Motor neuron (in vitro differentiated cells): ENCODE measurements at regions not wholly inside any gene's neighbourhood (a gene's known extent, or its start where the extent isn't known, plus 50 kb on each side); places are given as distances from the start of the nearest gene placed in this dataset.

Experiments used
- ATAC-seq, 8 experiments: fragments of 200-7000 bp; cut with Tn5 transposase; replicated peaks in 6 of 8; 2 replicates each; pipeline ENCODE4 v1.8.0; 2021; ENCODE audit warnings: mild to moderate bottlenecking in 8 of 8, moderate library complexity in 8 of 8
- H3K27ac ChIP-seq, 2 donors: fragments of 250-450 bp; sonication (Bioruptor Pico); 2 replicates each; pipeline ENCODE4 v1.9.0; 2021; ENCODE audit warnings: antibody characterized with exemption in 2 of 2, mild to moderate bottlenecking in 2 of 2, moderate library complexity in 1 of 2
- H3K4me1 ChIP-seq, 2 donors: fragments of 250-450 bp; sonication (Bioruptor Pico); replicated peaks in 1 of 2; 2 replicates each; pipeline ENCODE4 v1.6.1; 2021; ENCODE audit warnings: antibody characterized with exemption in 2 of 2, mild to moderate bottlenecking in 2 of 2, moderate library complexity in 1 of 2
- H3K4me3 ChIP-seq, 5 donors: fragments of 250-450 bp; sonication (Bioruptor Pico); 2 replicates each; pipeline ENCODE4 v1.9.0; 2021; ENCODE audit warnings: antibody characterized with exemption in 5 of 5, mild to moderate bottlenecking in 5 of 5, moderate library complexity in 4 of 5
- WGBS, 10 experiments: fragments of 450-650 bp; shearing (Covaris generic); methylation state at CpG; one replicate each; pipeline ENCODE4 v1.0.0; 2022; 5-methylcytosine and 5-hydroxymethylcytosine counted together
- in situ Hi-C, 9 experiments: fragments of 400-800 bp; cut with MboI; loops; one replicate each; pipeline ENCODE4 v1.15.0; 2021; ENCODE audit warnings: low sequenced_read_pairs in 9 of 9, low pct_unique_long_range_greater_than_20kb in 2 of 9; ENCODE audit not compliant: unreplicated experiment in 9 of 9

DNA sequence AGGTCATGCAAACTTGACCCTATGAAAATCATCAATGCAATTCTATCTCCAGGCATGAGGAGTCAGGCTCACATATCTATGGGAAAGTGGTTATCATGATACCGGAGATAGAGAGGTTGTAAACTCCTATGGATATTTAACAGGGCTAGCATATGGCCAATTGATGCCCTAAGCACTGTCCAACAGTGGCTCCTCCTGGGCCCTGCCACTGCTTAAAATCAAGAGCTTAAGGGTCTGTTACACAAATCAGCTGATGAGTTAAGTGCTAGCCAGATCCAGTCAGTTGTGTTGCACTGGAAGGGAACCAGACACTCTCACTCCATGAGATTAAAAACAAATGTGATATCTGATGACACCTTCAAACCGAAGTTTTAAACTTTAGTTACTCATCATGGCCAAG, 337.6 kb downstream of the STIM2 start:
- 0 to 100% (median 0%) methylated on average over 1 to 2 of the region's 2 CpGs; no CpG with 5 or more reads in 1 of the 10 experiments for WGBS, 10 experiments
- Histone ChIP-seq H3K27ac (no peak overlapping the region), H3K4me3 (no peak overlapping the region), H3K4me1 (no peaks in the 10 kb centered on the region)
- in situ Hi-C loops: no loop called here
- no peak for ATAC-seq

DNA sequence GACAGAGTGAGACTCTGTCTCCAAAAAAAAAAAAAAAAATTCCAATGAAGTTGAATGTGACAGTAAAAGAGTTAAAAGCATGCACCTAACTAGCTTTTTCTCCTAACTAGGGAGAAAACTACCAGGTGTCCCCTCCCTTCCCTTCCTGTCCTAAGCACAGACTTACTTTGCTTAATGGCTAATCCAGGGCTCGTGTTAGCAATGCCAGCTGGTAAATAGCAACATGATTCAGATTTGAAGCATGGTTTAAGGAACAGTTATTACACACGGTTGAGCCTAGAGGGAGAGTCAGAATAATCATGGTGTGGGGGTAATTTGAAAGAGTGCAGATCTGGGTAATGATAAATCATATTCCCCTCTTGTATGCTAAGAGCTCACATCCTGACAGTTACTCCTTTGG, 338.3 kb downstream of the STIM2 start:
- Histone ChIP-seq H3K4me3 (no peak overlapping the region), H3K4me1 (no peaks in the 10 kb centered on the region), H3K27ac (no peak overlapping the region)
- no peak for ATAC-seq
- in situ Hi-C loops: no loop called here
- 0 to 95% (median 58%) methylated on average over 1 to 2 of the region's 2 CpGs; no CpG with 5 or more reads in 2 of the 10 experiments for WGBS, 10 experiments

DNA sequence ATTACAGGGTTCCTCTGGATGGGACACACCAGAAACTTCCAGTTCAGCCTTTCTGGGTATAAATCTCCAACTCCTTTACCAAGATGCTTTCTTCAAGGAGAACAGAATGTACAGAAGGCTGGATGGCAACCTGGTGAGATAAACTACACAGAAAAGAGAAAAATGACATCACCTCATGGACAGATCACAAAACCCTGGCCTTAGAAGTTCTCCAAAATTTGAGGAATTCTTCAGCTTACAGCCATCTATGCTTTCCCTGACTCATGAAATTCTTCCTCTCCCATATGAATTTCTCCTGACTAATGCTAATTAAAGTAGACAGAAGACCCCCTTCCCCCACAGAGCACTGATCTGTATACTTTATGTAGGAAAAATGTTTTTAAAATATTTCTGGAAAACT, 345.4 kb downstream of the STIM2 start:
- H3K27ac ChIP-seq: no peak overlapping the region
- in situ Hi-C loops: no loop called here
- ATAC-seq: no peak
- H3K4me3 ChIP-seq: no peak overlapping the region
- H3K4me1 ChIP-seq: peaks cover 0 to 5% of the 10 kb centered on the region in 2 donors

DNA sequence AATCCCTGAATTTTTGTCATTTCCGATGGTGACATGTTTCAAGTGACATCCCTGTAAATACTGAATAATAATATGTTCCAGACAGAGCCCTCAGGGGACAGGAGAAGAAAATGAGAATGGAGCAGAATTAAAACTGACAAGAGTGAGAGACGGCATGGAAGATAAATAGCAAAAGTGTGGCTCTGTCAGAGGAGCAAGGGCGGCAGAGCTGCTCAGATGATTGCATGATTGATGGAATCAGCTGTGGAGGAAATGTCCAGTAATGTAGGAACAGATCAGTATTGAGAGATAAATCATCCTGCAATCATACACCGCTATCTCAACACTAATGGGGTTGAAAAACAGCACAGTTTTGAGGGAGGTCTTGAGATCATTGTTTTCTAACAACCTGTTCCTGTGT, 350.3 kb downstream of the STIM2 start:
- ATAC-seq: peak in 5 of 8 experiments; percentile 31 to 97 (median 45)
- Histone ChIP-seq H3K27ac (no peak overlapping the region), H3K4me1 (peaks cover 0 to 5% of the 10 kb centered on the region in 2 donors), H3K4me3 (no peak overlapping the region)
- 33 to 100% (median 60%) methylated on average over 1 to 4 of the region's 4 CpGs for WGBS, 10 experiments
- in situ Hi-C loops: no loop called here

DNA sequence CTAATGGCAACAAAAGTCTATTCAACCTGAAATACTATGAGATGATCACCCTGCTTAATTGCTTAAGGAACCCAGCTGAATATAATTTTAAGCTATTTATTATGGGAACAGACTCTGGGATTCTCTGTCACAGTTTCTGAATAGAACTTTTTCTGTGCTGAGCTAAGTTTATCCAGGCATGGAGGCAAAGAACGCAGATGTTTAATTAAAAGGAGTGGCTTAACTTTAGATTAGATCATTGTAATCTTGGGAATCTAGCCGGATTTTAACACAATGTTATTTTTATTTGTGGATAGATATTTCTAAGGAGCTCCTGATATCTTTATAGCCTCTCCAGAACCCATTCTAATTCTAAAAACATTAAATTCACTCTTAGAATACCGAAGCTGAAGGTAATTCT, 353.4 kb downstream of the STIM2 start:
- WGBS, 10 experiments: 7 to 100% (median 84%) methylated on average over 1 to 3 of the region's 3 CpGs
- no peak for ATAC-seq
- Histone ChIP-seq H3K4me1 (no peaks in the 10 kb centered on the region), H3K4me3 (no peak overlapping the region), H3K27ac (no peak overlapping the region)
- in situ Hi-C loops: no loop called here

DNA sequence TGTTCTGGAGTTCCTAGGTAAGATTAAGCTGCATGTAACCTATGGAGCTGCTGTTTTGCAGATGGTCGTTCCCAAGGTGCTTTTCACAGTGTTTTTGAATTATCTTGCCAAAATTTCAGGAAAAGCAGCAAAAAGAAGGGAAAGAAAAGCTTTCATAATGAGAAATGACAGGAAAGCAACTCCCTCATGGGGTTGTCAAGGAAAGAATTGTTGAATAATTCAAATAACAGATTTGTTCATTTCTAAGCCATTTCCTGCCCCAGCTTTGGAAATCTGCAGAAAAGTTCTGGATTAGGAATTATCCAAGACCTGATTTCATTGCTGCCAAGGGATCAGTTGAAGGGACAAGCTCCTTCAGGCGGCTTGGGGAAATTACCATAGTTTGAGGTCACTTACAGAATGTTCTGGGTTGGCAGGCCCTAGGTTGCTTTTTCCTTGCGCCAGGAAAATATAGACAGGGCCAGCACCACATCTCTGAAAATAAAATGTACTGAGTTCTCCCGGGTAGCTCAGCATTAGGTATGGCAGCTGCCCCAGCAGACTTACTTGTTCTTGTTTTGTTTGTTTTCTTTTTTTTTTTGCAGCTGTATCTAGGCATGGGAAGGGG, 354.7 kb downstream of the STIM2 start:
- 0 to 100% (median 87%) methylated on average over 1 to 4 of the region's 4 CpGs; no CpG with 5 or more reads in 2 of the 10 experiments for WGBS, 10 experiments
- H3K4me3 ChIP-seq: no peak overlapping the region
- no peak for ATAC-seq
- no peaks in the 10 kb centered on the region for H3K4me1 ChIP-seq
- H3K27ac ChIP-seq: no peak overlapping the region
- in situ Hi-C loops: no loop called here

DNA sequence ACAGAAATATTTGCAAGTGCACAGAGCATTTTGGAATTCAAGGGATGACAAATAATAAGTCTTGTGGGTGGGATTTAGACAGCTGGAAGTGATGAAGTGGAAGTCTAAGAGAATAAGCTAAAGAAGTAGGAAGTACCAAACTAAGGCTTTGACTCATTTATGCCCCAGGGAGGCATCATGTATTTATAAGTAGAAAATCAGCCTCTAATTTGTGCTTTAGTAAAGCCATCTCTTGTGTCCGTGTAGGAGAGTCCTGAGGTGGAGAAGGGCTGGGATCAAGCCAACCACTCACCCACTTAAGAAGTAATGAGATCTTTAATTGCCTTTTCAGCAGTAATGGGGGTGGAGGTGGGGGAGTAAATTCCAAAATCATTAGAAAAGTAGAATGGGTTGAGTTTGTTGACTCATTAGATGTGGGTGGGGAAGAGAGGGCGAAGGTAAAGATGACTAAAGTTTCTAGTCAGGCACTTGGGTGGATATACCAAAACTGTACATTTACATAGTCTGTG, 356.7 kb downstream of the STIM2 start:
- no peak overlapping the region for H3K4me3 ChIP-seq
- no peaks in the 10 kb centered on the region for H3K4me1 ChIP-seq
- in situ Hi-C loops: no loop called here
- WGBS, 10 experiments: 0 to 100% (median 75%) methylated on average over 1 to 2 of the region's 2 CpGs; no CpG with 5 or more reads in 3 of the 10 experiments
- ATAC-seq: peak in 2 of 8 experiments; percentile 63 to 94
- H3K27ac ChIP-seq: no peak overlapping the region

DNA sequence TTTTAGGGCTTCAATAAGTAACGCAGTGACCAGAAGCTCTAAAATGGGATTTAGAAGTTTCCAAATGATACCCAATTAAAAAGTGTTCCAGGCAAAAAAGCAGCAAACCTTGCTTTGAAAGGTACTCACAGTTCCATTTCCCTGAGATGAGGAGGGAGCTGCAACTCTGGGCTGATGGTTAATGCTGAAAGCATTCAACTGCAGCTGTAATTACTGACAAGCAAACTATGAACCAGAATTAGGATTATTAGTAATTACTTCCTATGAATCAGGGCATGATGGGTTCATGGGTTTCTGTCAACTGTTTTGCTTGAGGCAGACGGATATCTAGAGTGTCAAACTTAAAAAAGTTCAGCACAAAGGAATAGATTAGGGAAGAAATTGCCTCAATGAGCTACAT, 357.4 kb downstream of the STIM2 start:
- H3K4me3 ChIP-seq: no peak overlapping the region
- WGBS, 10 experiments: 0 to 96% (median 56%) methylated on average over 1 to 2 of the region's 2 CpGs; no CpG with 5 or more reads in 2 of the 10 experiments
- no peaks in the 10 kb centered on the region for H3K4me1 ChIP-seq
- peak in 1 of 8 experiments; percentile 12 for ATAC-seq
- in situ Hi-C loops: no loop called here
- H3K27ac ChIP-seq: no peak overlapping the region

DNA sequence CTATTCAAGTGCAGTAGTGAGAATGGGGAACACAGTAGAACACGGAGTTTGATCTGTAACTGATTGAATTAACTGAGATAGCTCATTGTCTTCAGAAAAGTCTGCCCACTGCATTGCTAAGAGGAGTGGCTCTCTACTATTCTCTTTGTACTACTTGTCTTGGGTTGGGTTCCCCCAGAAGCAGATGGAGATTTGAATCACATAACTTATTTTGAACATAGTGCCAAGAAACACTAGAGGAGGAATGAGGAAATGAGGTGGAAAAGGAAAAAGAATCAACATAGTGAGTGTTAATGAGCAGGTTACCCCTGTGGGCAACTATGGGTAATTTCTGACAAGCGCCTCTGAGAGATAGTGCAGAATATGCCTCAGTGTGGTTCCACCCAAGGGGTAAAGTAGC, 362.7 kb downstream of the STIM2 start:
- no peaks in the 10 kb centered on the region for H3K4me1 ChIP-seq
- no peak overlapping the region for H3K27ac ChIP-seq
- in situ Hi-C loops: no loop called here
- peak in 2 of 8 experiments; percentile 65 to 92 for ATAC-seq
- H3K4me3 ChIP-seq: no peak overlapping the region
- WGBS, 10 experiments: 0 to 100% (median 64%) methylated on average over 1 to 2 of the region's 2 CpGs; no CpG with 5 or more reads in 2 of the 10 experiments

DNA sequence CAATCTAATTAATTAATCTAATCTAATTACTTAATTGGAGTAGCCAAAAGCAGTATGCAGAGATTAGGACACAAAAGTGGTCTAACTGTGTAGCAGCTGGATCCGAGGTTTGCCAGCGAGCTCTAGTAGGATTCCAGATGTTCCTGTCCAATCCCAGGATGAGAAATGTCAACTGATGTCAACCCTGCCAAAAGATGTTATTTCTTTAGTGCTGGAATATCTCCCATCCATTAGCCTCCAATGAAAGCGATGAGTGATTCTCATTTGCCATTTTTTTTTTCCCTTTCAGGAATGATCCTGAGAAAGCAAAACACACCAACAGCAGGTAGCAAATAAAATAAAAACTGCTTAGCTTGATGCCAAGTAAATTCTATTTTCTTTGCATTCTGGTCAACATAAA, 372.9 kb downstream of the STIM2 start:
- Histone ChIP-seq H3K27ac (no peak overlapping the region), H3K4me1 (no peaks in the 10 kb centered on the region), H3K4me3 (no peak overlapping the region)
- WGBS, 10 experiments: 6 to 95% (median 80%) methylated on average over 1 to 3 of the region's 3 CpGs; no CpG with 5 or more reads in 1 of the 10 experiments
- in situ Hi-C loops: no loop called here
- no peak for ATAC-seq

DNA sequence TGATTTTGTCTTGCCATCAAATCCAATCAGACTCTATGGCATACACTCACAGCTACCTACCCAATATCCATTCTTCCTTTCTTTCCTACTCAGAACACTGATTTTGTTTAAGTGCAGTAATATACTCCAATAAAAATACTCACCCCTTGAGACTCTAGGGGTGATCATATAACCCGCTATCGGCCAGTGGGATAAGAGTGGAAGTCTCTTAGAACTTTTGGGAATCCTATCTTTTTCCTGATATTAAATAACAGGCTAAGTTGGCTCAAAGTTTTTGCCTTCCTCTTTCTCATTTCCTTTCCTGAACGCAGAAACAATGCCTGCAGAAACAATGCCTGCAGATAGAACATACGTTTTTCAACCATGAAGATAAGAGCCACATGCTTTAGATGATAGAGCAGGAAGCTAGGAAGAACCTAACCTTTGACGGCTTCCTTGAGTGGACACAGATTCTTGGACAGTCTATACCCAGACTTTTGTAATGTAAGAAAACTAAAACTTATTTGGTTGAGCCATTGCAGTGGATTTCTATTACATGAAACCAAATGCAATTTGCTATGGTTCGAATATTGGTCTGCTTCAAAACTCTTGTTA, 373.8 kb downstream of the STIM2 start:
- Histone ChIP-seq H3K4me1 (no peaks in the 10 kb centered on the region), H3K27ac (no peak overlapping the region), H3K4me3 (no peak overlapping the region)
- in situ Hi-C loops: no loop called here
- no peak for ATAC-seq
- 11 to 94% (median 70%) methylated on average over 1 to 6 of the region's 6 CpGs; no CpG with 5 or more reads in 1 of the 10 experiments for WGBS, 10 experiments

DNA sequence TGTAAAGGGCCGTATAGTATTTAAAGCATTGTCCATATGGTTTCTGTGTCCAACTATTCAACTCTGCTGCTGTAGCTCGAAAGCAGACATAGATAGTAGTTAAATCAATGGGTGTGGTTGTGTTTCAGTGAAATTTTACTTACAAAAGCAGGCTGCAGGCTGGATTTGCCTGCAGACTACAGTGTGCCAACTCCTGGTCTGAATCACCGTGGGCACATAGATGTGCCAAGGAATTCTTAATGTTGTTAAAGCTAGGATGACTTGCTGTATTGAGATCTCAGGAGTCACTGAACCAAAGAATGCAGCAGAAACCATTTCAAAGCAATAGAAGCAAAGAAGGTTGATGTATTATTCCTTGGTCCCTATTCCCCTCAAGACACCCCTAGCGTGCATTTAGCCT, 379.0 kb downstream of the STIM2 start:
- Histone ChIP-seq H3K4me3 (no peak overlapping the region), H3K27ac (no peak overlapping the region), H3K4me1 (no peaks in the 10 kb centered on the region)
- ATAC-seq: peak in 2 of 8 experiments; percentile 26 to 71
- in situ Hi-C loops: no loop called here
- WGBS, 10 experiments: 0 to 92% (median 68%) methylated on average over 1 to 4 of the region's 4 CpGs; no CpG with 5 or more reads in 1 of the 10 experiments

DNA sequence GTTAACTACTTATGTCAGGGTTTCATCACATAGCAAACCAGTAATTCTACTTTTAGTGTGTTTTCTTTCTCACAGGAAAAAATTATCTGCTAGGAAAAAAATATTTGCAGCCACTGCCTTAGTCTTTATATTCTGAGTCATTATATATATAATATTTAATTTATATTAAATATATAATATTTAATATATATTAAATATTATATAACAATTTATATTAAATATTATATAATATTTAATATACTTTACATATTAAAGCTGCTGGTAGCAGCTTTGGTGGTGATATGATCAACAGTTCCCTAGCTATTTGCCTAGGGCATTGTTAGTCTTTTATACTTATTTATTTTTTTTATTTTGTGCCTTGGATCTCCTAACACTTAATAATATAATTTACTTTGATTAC, 381.6 kb downstream of the STIM2 start:
- Histone ChIP-seq H3K4me1 (no peaks in the 10 kb centered on the region), H3K4me3 (no peak overlapping the region), H3K27ac (no peak overlapping the region)
- ATAC-seq: no peak
- in situ Hi-C loops: no loop called here

DNA sequence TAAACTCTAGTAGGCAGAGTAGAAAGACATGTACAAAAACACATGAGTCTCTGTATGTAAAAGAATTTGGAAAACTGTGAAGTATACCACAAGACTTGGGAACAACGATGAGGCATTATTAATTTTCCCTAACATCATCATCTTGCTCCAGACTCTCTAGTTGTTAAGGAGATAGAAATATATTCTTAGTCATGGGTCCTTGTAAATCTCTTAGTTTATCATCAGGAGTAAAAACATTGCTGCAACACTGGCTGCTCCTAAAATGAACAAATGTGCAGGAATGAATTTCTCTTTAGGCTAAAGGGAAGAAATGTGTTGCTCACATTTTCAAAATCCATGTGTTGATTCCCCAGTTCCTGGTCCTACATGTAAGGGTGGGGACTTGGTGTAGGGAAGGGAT, 384.6 kb downstream of the STIM2 start:
- no peak overlapping the region for H3K27ac ChIP-seq
- in situ Hi-C loops: no loop called here
- no peak overlapping the region for H3K4me3 ChIP-seq
- no peak for ATAC-seq
- WGBS, 10 experiments: 0 to 100% (median 79%) methylated on average over 1 of the region's 1 CpG; no CpG with 5 or more reads in 4 of the 10 experiments
- H3K4me1 ChIP-seq: no peaks in the 10 kb centered on the region
